HG03558 (cell line): ENCODE measurements at regions not wholly inside any gene's neighbourhood (a gene's known extent, or its start where the extent isn't known, plus 50 kb on each side); places are given as distances from the start of the nearest gene placed in this dataset.
"Not testable (repeated sequence)": the region's sequence is repeated elsewhere in the genome, so short reads cannot be mapped to it uniquely, and the experiment has no call there.

Experiments
- ATAC-seq: cut with Tn5 transposase; IDR thresholded peaks from one replicate; pipeline ENCODE4 v1.9.1; 2021; ENCODE audit warnings: moderate number of reproducible peaks; ENCODE audit not compliant: unreplicated experiment; ENCODE audit errors: extremely low read depth

DNA sequence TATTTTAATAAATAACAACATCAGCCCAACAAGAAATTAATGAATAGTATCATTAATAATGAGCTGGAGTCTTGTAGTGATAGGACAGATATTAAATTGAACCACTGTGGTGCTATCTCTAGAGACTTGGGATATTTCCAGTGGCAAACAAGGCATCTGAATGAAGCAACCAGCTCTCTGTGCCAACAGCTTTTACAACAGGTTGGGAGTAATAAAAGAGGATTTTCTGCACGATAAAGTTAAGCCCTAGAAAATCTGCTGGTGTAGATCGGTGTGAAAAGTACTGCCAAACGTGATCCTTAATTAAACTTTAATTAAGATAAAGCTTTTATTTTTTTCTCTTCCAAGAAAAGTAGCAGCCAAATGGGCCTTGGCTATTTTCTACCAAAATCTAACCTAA, 385.5 kb downstream of the NR4A2 start:
- ATAC-seq = no peak

GRCh38 chr2:155944218-155944617, 388.3 kb downstream of the NR4A2 start:
- no peak for ATAC-seq

DNA sequence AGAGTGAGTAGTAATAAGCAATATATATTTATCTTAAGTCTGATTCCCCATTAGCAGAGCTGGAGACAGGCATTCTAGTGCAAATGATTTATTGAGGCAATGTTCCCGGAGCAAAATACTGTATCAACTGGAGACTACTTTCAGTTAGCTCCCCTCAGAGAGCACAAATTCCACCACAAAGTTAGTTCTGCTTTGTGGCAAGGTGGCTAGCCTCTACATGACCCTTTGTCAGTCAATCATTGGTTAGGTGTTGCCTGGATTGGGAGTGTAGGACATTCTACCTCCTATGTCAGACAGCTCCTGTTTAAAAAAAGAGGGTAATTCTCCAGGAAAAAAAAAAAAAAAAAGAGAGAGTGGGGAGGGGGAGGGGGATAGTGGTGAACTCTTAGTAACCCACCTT, 402.2 kb downstream of the NR4A2 start:
- no peak for ATAC-seq

- no peak for ATAC-seq
Measured at GRCh38 chr2:155917380-155917779, 415.1 kb downstream of the NR4A2 start.

DNA sequence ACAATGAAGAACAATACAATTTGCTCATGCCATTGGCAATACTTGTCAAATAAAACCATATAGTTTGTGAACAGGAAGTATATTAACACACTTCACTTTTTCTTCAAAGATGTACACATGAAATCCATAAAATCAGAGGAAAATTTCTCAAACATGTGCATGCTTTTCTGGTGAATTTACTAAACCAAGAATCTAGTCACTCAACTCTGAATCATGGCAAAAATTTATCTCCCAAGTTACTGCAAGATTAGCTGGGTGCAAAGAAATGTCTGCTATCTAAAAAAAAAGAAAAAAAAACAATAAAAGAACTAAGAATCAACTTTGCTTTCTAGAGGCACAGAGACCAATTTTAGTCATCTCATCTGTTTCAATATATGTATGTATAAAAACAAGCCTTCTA, 419.2 kb downstream of the NR4A2 start:
- ATAC-seq = no peak

GRCh38 chr2:155908567-155908966, 424.0 kb downstream of the NR4A2 start:
- ATAC-seq = no peak

- no peak for ATAC-seq
Measured at GRCh38 chr2:155907211-155907610, 425.3 kb downstream of the NR4A2 start.

GRCh38 chr2:155905657-155906056, 426.9 kb downstream of the NR4A2 start:
- ATAC-seq = no peak

- no peak for ATAC-seq
Measured at GRCh38 chr2:155904720-155905119, 427.8 kb downstream of the NR4A2 start.

- ATAC-seq = no peak
Measured at GRCh38 chr2:155902635-155903034, 429.9 kb downstream of the NR4A2 start.

GRCh38 chr2:155895016-155895415, 437.5 kb downstream of the NR4A2 start:
- ATAC-seq = no peak

- not testable (repeated sequence) for ATAC-seq
Measured at GRCh38 chr2:155880382-155880781, 452.1 kb downstream of the NR4A2 start.

GRCh38 chr2:155879900-155880299, 452.6 kb downstream of the NR4A2 start:
- ATAC-seq = not testable (repeated sequence)

GRCh38 chr2:155872396-155872795, 460.1 kb downstream of the NR4A2 start:
- no peak for ATAC-seq

DNA sequence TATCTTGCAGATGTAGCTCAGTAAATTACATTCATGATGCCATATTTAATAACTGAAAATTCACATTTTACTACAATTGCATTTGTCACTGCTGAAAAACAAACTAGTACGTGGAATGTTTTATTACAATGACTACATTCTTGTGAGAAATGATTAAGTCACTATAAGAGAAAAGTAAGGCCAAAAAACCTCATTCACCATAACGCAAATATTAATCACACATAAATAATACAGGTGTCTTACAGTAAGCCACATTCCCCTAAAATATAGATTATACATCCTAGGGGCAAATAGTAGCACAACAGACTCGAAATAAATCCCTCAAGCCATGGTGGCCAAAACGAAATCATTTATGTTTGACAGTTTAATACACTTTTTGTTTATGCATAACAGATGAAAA, 460.6 kb downstream of the NR4A2 start:
- ATAC-seq = no peak

DNA sequence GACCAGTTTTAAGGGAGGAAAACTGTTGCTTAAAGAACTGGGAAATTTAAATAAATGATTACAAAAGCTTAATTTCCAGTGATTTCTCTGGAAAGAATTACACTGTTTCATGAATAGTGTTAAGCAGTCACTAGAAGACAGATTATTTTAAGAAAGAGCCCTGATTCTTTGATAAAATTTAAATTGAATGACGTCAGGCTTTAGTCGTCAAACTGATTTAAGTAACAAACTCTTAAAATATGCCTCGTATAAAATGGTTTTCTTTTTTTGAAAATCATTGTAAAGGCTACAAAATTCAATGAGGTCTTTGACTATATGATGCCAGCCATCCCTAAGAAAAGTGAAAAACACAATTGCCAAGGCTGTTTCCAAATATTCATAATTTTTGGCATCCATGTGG, 465.0 kb downstream of the NR4A2 start:
- no peak for ATAC-seq

GRCh38 chr2:155866477-155866876, 466.0 kb downstream of the NR4A2 start:
- ATAC-seq = no peak

GRCh38 chr2:155852156-155852555, 480.4 kb downstream of the NR4A2 start:
- no peak for ATAC-seq

DNA sequence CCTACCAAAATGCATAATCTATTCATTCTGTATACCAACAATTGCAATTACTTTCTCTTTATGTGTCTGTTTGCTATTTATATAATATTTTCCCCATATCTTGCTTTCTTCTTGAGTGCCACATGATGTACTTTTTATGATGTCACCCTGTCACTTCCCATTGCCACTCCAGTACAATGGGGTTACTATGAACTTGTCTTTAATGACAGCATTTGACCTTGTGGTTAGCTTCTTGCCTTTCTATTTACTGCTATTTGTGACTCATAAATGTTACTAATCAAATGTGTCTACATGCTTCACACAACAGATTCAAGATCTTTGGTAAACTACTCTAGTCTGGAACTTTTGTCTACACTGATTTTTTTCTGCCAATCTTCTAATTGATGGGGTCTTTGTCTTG, 486.3 kb downstream of the NR4A2 start:
- no peak for ATAC-seq

GRCh38 chr2:155844461-155844860, 488.1 kb downstream of the NR4A2 start:
- ATAC-seq = no peak

DNA sequence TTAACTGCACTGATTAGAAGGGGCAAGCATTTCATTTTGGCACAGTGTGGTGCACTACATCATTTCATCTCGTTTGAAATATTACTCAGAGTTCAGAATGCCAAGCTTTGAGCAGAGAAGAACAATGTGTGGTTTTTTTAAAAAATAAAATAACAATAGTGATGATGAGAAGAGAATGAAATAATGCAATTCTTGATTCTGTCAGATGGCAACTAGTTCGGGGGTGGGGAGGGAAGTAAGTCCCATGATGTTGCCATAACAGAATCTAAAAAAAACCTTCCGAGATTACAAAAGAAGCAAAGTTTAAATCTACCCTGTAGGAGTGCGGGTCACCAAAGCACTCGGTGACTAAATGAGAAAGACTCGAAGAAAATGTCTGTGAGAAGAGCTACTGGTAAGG, 490.4 kb downstream of the NR4A2 start:
- no peak for ATAC-seq

- ATAC-seq = no peak
Measured at GRCh38 chr2:155841442-155841841, 491.1 kb downstream of the NR4A2 start.

DNA sequence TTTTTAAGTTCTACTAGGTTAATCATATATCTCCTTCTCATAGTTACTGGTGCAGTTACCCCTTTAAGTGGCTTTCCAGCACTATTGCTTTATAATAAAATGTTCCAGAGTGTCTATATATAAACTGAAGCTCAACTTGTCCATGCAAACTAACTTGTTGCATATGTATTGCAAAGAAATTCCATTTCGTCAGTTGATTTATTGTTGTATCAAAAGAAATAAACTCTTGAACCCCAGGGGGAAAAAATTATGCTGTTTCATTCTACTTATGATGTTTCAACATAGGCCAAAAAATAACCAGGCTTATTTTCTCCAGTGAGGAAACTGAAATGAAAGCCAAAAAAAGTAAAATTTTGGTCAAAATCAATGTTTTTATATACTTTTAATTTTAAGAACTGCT, 491.9 kb downstream of the NR4A2 start:
- no peak for ATAC-seq
